CD4-positive, alpha-beta T cell treated with Interleukin-10 for 1 hour (primary cell): ENCODE measurements at regions not wholly inside any gene's neighbourhood (a gene's known extent, or its start where the extent isn't known, plus 50 kb on each side); places are given as distances from the start of the nearest gene placed in this dataset.
"Not testable (repeated sequence)": the region's sequence is repeated elsewhere in the genome, so short reads cannot be mapped to it uniquely, and the experiment has no call there.

Experiments
- DNase-seq: peaks from one replicate; pipeline ENCODE4 v3.0.0-alpha.2; 2020

- DNase-seq, result no peak
Observed at GRCh38 chr5:106522296-106522695, 1148.4 kb downstream of the EFNA5 start.

GRCh38 chr5:106521701-106522100, 1149.0 kb downstream of the EFNA5 start:
- DNase-seq, result no peak

GRCh38 chr5:106510321-106510720, 1160.4 kb downstream of the EFNA5 start:
- DNase-seq, result no peak

- no peak for DNase-seq
Observed at GRCh38 chr5:106508894-106509293, 1161.8 kb downstream of the EFNA5 start.

- no peak for DNase-seq
Observed at GRCh38 chr5:106493910-106494309, 1176.8 kb downstream of the EFNA5 start.

- no peak for DNase-seq
Observed at GRCh38 chr5:106489004-106489403, 1181.7 kb downstream of the EFNA5 start.

- DNase-seq, result no peak
Observed at GRCh38 chr5:106488407-106488806, 1182.3 kb downstream of the EFNA5 start.

- no peak for DNase-seq
Observed at GRCh38 chr5:106481374-106481773, 1189.4 kb downstream of the EFNA5 start.

GRCh38 chr5:106476630-106477029, 1194.1 kb downstream of the EFNA5 start:
- DNase-seq, result no peak

- no peak for DNase-seq
Observed at GRCh38 chr5:106474066-106474465, 1196.7 kb downstream of the EFNA5 start.

GRCh38 chr5:106459541-106459940, 1211.2 kb downstream of the EFNA5 start:
- no peak for DNase-seq

- no peak for DNase-seq
Observed at GRCh38 chr5:106454651-106455415, 1215.9 kb downstream of the EFNA5 start.

- no peak for DNase-seq
Observed at GRCh38 chr5:106454050-106454449, 1216.7 kb downstream of the EFNA5 start.

GRCh38 chr5:106451998-106452397, 1218.7 kb downstream of the EFNA5 start:
- no peak for DNase-seq

- no peak for DNase-seq
Observed at GRCh38 chr5:106443746-106444145, 1227.0 kb downstream of the EFNA5 start.

- no peak for DNase-seq
Observed at GRCh38 chr5:106435185-106435584, 1235.6 kb downstream of the EFNA5 start.

GRCh38 chr5:106430733-106431132, 1240.0 kb downstream of the EFNA5 start:
- DNase-seq, result not testable (repeated sequence)

GRCh38 chr5:106423109-106423897, 1247.4 kb downstream of the EFNA5 start:
- DNase-seq, result no peak

GRCh38 chr5:106420102-106420501, 1250.6 kb downstream of the EFNA5 start:
- no peak for DNase-seq

GRCh38 chr5:106418196-106418595, 1252.5 kb downstream of the EFNA5 start:
- DNase-seq, result no peak

GRCh38 chr5:106417566-106417965, 1253.2 kb downstream of the EFNA5 start:
- DNase-seq, result no peak

- DNase-seq, result no peak
Observed at GRCh38 chr5:106417163-106417562, 1253.6 kb downstream of the EFNA5 start.

- no peak for DNase-seq
Observed at GRCh38 chr5:106415541-106415940, 1255.2 kb downstream of the EFNA5 start.

GRCh38 chr5:106414342-106414741, 1256.4 kb downstream of the EFNA5 start:
- no peak for DNase-seq
